BLaER1 (cell line): ENCODE measurements at regions not wholly inside any gene's neighbourhood (a gene's known extent, or its start where the extent isn't known, plus 50 kb on each side); places are given as distances from the start of the nearest gene placed in this dataset.
"Not testable (repeated sequence)": the region's sequence is repeated elsewhere in the genome, so short reads cannot be mapped to it uniquely, and the experiment has no call there.

Experiments used
- H3K27ac ChIP-seq: shearing (Covaris generic); formaldehyde crosslinking; 2 replicates; pipeline ENCODE4 v1.8.1; 2022
- H3K27me3 ChIP-seq: shearing (Covaris generic); formaldehyde crosslinking; 2 replicates; pipeline ENCODE4 v1.8.1; 2022
- H3K36me3 ChIP-seq: shearing (Covaris generic); formaldehyde crosslinking; 2 replicates; pipeline ENCODE4 v1.8.1; 2022
- H3K4me1 ChIP-seq: shearing (Covaris generic); formaldehyde crosslinking; 2 replicates; pipeline ENCODE4 v1.8.1; 2022
- H3K4me2 ChIP-seq: shearing (Covaris generic); formaldehyde crosslinking; 2 replicates; pipeline ENCODE4 v1.8.1; 2022
- H3K4me3 ChIP-seq: shearing (Covaris generic); formaldehyde crosslinking; 2 replicates; pipeline ENCODE4 v1.8.1; 2022
- H3K9ac ChIP-seq: shearing (Covaris generic); formaldehyde crosslinking; 2 replicates; pipeline ENCODE4 v1.8.1; 2022
- H3K9me3 ChIP-seq: shearing (Covaris generic); formaldehyde crosslinking; 2 replicates; pipeline ENCODE4 v1.8.1; 2022
- H4K20me1 ChIP-seq: shearing (Covaris generic); formaldehyde crosslinking; 2 replicates; pipeline ENCODE4 v1.8.1; 2022
- Cebpa-rat ChIP-seq: shearing (Covaris generic); IDR thresholded peaks from 2 replicates; pipeline ENCODE4 v1.8.1; 2022

DNA sequence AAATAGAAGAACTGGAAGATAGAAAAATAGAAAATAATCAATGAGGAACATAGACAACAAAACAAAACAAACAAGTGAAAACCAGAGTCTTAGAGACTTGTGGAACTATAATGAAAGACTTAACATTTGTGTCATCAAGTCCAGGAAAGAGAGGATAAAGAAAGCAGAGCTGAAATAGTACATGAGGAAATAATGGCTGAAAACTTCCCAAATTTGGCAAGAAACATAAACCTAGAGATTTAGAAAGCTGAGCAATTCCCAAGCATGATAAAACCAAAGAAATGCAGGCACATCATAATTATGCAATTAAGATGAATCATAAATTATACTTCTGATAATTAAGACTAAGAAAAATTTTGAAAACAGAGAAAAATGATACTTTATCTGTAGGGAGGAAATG is 614.5 kb downstream of the ETS1 start:
- H4K20me1 ChIP-seq, result no peaks in the 10 kb centered on the region
- no peaks in the 10 kb centered on the region for H3K4me1 ChIP-seq
- no peak overlapping the region for H3K4me3 ChIP-seq
- H3K9me3 ChIP-seq, result peaks cover under 1% of the 10 kb centered on the region; the same call in 1 of the 2 replicates
- no peaks in the 10 kb centered on the region for H3K27me3 ChIP-seq
- H3K4me2 ChIP-seq, result no peak overlapping the region
- TF ChIP-seq Cebpa-rat, result no peak
- no peak overlapping the region for H3K27ac ChIP-seq
- H3K36me3 ChIP-seq, result no peaks in the 10 kb centered on the region
- H3K9ac ChIP-seq, result no peak overlapping the region

DNA sequence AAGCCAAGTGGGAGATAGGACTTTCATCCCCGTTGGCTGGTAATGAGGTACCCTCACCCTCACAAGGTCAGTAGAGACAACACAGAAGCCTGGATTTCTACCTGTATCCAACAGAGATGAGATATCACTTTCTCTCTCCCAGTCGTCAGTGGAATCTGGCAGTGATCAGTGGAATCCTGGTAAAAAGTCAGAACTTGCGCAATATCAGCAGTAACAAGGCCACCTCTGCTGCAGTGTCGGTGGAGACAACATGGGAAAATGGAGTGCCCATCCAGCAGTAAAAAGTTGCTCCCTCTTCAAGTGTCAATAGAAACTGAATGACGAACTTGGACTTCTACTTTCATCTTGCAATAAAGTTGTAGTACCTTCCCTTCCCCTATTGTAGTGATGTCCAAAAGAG is 615.9 kb downstream of the ETS1 start:
- Histone ChIP-seq H4K20me1 (no peaks in the 10 kb centered on the region), H3K4me3 (no peak overlapping the region), H3K9me3 (no peaks in the 10 kb centered on the region), H3K27ac (no peak overlapping the region), H3K27me3 (no peaks in the 10 kb centered on the region), H3K36me3 (no peaks in the 10 kb centered on the region), H3K9ac (no peak overlapping the region), H3K4me1 (no peaks in the 10 kb centered on the region), H3K4me2 (no peak overlapping the region)
- TF ChIP-seq Cebpa-rat, result peak; percentile 88

GRCh38 chr11:127966821-127967220 is 620.5 kb downstream of the ETS1 start:
- Histone ChIP-seq H3K27me3 (no peaks in the 10 kb centered on the region), H3K9ac (no peak overlapping the region), H3K4me2 (no peak overlapping the region), H4K20me1 (no peaks in the 10 kb centered on the region), H3K36me3 (no peaks in the 10 kb centered on the region), H3K9me3 (no peaks in the 10 kb centered on the region), H3K27ac (no peak overlapping the region), H3K4me3 (no peak overlapping the region), H3K4me1 (no peaks in the 10 kb centered on the region)
- TF ChIP-seq Cebpa-rat, result no peak

- Histone ChIP-seq H3K9ac (no peak overlapping the region), H3K36me3 (no peaks in the 10 kb centered on the region), H3K4me1 (no peaks in the 10 kb centered on the region), H4K20me1 (no peaks in the 10 kb centered on the region), H3K4me2 (no peak overlapping the region), H3K27ac (no peak overlapping the region), H3K27me3 (no peaks in the 10 kb centered on the region), H3K9me3 (no peaks in the 10 kb centered on the region), H3K4me3 (no peak overlapping the region)
- TF ChIP-seq Cebpa-rat, result no peak
Observed at GRCh38 chr11:127965939-127966668, 621.3 kb downstream of the ETS1 start.

GRCh38 chr11:127962416-127962815 is 624.9 kb downstream of the ETS1 start:
- Histone ChIP-seq H3K9ac (no peak overlapping the region), H3K4me1 (no peaks in the 10 kb centered on the region), H3K4me3 (no peak overlapping the region), H3K9me3 (no peaks in the 10 kb centered on the region), H3K4me2 (no peak overlapping the region), H3K27ac (no peak overlapping the region), H3K36me3 (no peaks in the 10 kb centered on the region), H3K27me3 (no peaks in the 10 kb centered on the region), H4K20me1 (no peaks in the 10 kb centered on the region)
- TF ChIP-seq Cebpa-rat, result no peak

DNA sequence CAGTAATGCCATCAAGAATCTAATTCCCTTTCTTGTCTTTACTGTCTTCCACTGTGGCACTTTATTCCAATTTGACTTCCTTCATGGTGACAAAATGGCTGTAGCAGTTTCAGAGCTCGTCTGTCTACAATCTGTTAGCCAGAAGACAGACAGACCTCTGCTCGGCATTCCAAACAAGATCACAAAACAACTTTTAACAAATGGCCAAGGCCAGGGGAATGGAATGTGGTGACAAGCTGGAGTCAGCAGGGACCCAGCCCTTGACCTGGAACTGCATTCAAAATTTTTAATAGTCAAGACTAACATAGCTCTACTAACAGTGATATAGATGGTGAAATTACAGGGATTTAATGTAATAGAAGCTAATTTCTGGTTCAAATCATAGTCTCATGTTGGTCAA is 637.2 kb downstream of the ETS1 start:
- no peak overlapping the region for H3K27ac ChIP-seq
- no peak for TF ChIP-seq Cebpa-rat
- H3K36me3 ChIP-seq, result no peaks in the 10 kb centered on the region
- no peak overlapping the region for H3K4me3 ChIP-seq
- H3K9ac ChIP-seq, result no peak overlapping the region
- H3K4me2 ChIP-seq, result no peak overlapping the region
- H3K27me3 ChIP-seq, result no peaks in the 10 kb centered on the region
- 0 out of 2 replicates have a peak, but pooled peaks cover under 1% of the 10 kb centered on the region for H3K9me3 ChIP-seq
- no peaks in the 10 kb centered on the region for H4K20me1 ChIP-seq
- H3K4me1 ChIP-seq, result no peaks in the 10 kb centered on the region

GRCh38 chr11:127943763-127944162 is 643.6 kb downstream of the ETS1 start:
- Histone ChIP-seq H3K9ac (no peak overlapping the region), H3K4me3 (no peak overlapping the region), H4K20me1 (no peaks in the 10 kb centered on the region), H3K36me3 (no peaks in the 10 kb centered on the region), H3K27ac (no peak overlapping the region), H3K4me2 (no peak overlapping the region), H3K4me1 (peaks cover 5% of the 10 kb centered on the region; the same call in 1 of the 2 replicates), H3K9me3 (no peaks in the 10 kb centered on the region), H3K27me3 (no peaks in the 10 kb centered on the region)
- no peak for TF ChIP-seq Cebpa-rat

- Histone ChIP-seq H3K27me3 (no peaks in the 10 kb centered on the region), H4K20me1 (no peaks in the 10 kb centered on the region), H3K4me3 (no peak overlapping the region), H3K27ac (no peak overlapping the region), H3K9ac (no peak overlapping the region), H3K36me3 (no peaks in the 10 kb centered on the region), H3K4me1 (peaks cover 5% of the 10 kb centered on the region; the same call in 1 of the 2 replicates), H3K4me2 (no peak overlapping the region), H3K9me3 (no peaks in the 10 kb centered on the region)
- TF ChIP-seq Cebpa-rat, result no peak
Observed at GRCh38 chr11:127943152-127943551, 644.2 kb downstream of the ETS1 start.

DNA sequence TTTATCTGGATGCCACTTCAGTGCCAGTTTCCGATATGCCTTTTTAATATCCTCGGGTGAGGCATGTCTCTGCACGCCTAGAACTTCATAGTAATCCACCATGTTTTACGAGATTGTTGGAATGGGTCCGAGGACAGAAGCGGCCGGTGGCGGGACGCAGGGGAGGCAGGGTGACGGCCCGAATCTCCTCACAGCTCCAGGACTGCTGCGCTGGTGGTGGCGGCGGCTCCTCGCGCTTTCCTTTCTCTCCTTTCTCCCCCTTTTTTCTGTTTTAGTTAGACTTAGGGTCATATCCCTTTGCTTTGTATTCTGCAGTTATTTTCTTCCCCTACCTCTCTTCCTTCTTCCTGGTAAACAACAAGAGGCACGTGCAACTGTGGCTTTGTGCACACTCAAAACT is 645.8 kb downstream of the ETS1 start:
- not testable (repeated sequence) for H3K4me1 ChIP-seq, H3K4me2 ChIP-seq, H4K20me1 ChIP-seq, H3K9me3 ChIP-seq, H3K27ac ChIP-seq, H3K36me3 ChIP-seq, H3K9ac ChIP-seq, H3K4me3 ChIP-seq, H3K27me3 ChIP-seq

- Histone ChIP-seq H3K9me3 (no peaks in the 10 kb centered on the region), H3K4me3 (no peak overlapping the region), H3K9ac (no peak overlapping the region), H3K4me2 (no peak overlapping the region), H3K36me3 (no peaks in the 10 kb centered on the region), H3K4me1 (peaks cover 5% of the 10 kb centered on the region; the same call in 1 of the 2 replicates), H3K27me3 (no peaks in the 10 kb centered on the region), H3K27ac (no peak overlapping the region), H4K20me1 (no peaks in the 10 kb centered on the region)
- no peak for TF ChIP-seq Cebpa-rat
Observed at GRCh38 chr11:127939000-127939399, 648.4 kb downstream of the ETS1 start.

DNA sequence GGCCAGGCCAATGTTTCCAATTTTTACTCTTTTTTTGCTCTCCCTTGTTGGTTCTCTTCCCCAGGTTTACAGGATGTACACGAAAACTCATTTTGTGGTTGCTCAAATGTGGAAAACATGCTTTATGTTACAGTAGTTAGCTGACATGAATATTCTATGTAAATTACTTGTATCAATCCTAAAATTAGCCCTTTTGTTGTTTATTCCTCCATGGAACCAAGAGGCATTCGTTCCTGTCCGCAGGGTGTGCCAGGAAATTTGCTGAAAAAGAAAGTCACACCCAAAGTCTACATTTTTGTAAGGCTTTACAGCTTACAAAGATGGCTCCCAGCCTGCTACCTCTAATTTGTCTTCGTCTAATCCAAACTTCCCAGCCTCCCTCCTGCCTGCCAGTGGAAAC is 652.3 kb downstream of the ETS1 start:
- Histone ChIP-seq H3K4me2 (no peak overlapping the region), H3K27me3 (no peaks in the 10 kb centered on the region), H3K9me3 (no peaks in the 10 kb centered on the region), H3K36me3 (no peaks in the 10 kb centered on the region), H4K20me1 (no peaks in the 10 kb centered on the region), H3K4me3 (no peak overlapping the region), H3K9ac (no peak overlapping the region), H3K4me1 (peaks cover 5% of the 10 kb centered on the region; the same call in 1 of the 2 replicates), H3K27ac (no peak overlapping the region)
- no peak for TF ChIP-seq Cebpa-rat

GRCh38 chr11:127933961-127934360 is 653.4 kb downstream of the ETS1 start:
- H4K20me1 ChIP-seq, H3K36me3 ChIP-seq, H3K4me2 ChIP-seq, H3K27ac ChIP-seq, H3K9me3 ChIP-seq, H3K9ac ChIP-seq, H3K4me1 ChIP-seq, H3K27me3 ChIP-seq, H3K4me3 ChIP-seq: not testable (repeated sequence)
